ENCODE measurements at regions not wholly inside any gene's neighbourhood (a gene's known extent, or its start where the extent isn't known, plus 50 kb on each side); places are given as distances from the start of the nearest gene placed in this dataset.

DNA sequence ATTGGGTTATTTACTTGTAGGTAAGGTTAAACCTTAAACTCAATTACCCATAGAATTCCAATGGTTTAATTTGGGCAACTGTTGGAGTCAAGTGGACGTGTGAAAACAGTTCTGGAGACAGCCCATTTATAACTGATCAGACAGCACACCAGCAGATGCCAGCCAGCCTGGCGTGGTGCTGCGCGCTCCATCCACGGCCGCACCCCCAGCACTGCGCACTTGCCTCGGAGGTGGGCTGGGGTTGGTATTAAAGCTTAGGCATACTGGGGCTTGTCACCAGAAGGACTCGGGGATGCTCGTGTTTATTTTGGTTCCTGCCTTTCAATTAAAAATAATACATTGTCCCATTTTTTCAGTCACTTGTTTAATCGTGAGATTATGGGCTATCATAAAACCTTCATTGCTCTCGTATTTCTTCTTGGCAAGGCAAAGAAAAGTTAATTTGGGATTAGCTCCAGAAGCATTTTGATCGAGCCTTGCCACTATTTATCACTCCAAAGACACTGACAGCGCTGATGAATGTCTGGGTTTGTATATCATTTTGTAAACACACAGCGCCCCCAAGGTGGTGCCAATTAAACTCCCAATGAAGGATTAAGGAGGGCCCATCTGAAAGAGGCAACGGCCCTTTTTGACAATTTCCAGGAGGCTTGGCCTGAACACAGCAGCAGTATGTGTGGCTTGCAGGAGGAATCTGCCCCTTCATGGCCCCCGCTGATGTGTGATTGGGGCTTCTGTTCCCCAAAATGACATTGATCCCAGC is 204.5 kb upstream of the CXCL12 start:
- Histone ChIP-seq H3K4me3 (ENCODE audit: control insufficient read depth in 1 of 2, extremely low read depth in 1 of 2, low read length in 1 of 2) (no peak overlapping the region), H3K9me3 (no peaks in the 10 kb centered on the region), H3K27me3 (replicated peaks in 1 of 2; ENCODE audit: control insufficient read depth in 2 of 2, extremely low read depth in 1 of 2, insufficient read depth in 2 of 2, low read length in 1 of 2) (peaks cover 0 to 10% of the 10 kb centered on the region in 2 experiments), H3K4me1 (ENCODE audit: control insufficient read depth in 1 of 2, extremely low read depth in 1 of 2, insufficient read depth in 2 of 2, low read length in 2 of 2) (no peaks in the 10 kb centered on the region), H3K36me3 (ENCODE audit: control insufficient read depth in 2 of 2, extremely low read depth in 1 of 2, insufficient read depth in 1 of 2, low read length in 1 of 2) (no peaks in the 10 kb centered on the region), H3K27ac (ENCODE audit: low read length) (no peak overlapping the region)
- DNase-seq = no peak
- H3K9me3 Mint-ChIP-seq = no peaks in the 10 kb centered on the region
- peaks cover 10 to 14% of the 10 kb centered on the region in 2 donors for H3K27me3 Mint-ChIP-seq
- no peaks in the 10 kb centered on the region for H3K36me3 Mint-ChIP-seq
- no peaks in the 10 kb centered on the region for H3K4me1 Mint-ChIP-seq
- no peak overlapping the region for H3K4me3 Mint-ChIP-seq
- no peak overlapping the region for H3K27ac Mint-ChIP-seq
- ATAC-seq (replicated peaks in 1 of 4) = no peak
- 81% methylated on average over 13 of the region's 17 CpGs for WGBS (ENCODE audit: insufficient coverage)
- POLR2A ChIA-PET = no interaction called here
- CTCF ChIA-PET = no interaction called here

DNA sequence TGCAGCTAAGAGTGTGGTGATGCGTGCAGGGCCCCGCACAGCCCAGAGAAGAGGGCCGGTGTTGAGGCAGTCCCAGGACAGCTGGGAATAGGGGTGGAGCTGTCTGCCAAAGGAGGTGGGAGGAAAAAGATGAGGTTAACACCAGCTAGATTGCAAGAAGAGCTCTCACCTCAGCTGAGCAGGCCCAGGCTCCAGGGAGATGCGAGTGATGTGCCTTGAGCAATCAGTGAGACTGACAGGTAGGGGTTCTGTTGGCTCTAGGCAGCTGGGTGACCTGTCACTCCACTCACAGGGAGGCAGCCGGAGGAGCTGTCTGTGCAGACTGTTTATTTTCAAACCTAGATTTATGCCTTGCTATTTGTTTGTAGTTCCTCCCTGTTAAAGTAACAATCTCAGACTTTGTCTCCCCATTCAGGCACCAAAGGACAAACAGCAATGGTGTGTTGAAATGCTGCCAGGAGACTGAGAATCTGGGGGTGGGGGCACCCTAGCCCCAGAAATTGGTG is 205.1 kb upstream of the CXCL12 start:
- no peak overlapping the region for H3K4me3 ChIP-seq (ENCODE audit: control insufficient read depth in 1 of 2, extremely low read depth in 1 of 2, low read length in 1 of 2)
- H3K27ac ChIP-seq (ENCODE audit: low read length) = no peak overlapping the region
- 86% methylated on average over 4 of the region's 5 CpGs for WGBS (ENCODE audit: insufficient coverage)
- no peaks in the 10 kb centered on the region for H3K9me3 Mint-ChIP-seq
- peaks cover 12 to 14% of the 10 kb centered on the region in 2 donors for H3K27me3 Mint-ChIP-seq
- ATAC-seq (replicated peaks in 1 of 4) (no peak), DNase-seq (no peak)
- no peaks in the 10 kb centered on the region for H3K4me1 ChIP-seq (ENCODE audit: control insufficient read depth in 1 of 2, extremely low read depth in 1 of 2, insufficient read depth in 2 of 2, low read length in 2 of 2)
- ChIA-PET POLR2A (no interaction called here), CTCF (no interaction called here)
- H3K4me1 Mint-ChIP-seq = no peaks in the 10 kb centered on the region
- H3K36me3 ChIP-seq (ENCODE audit: control insufficient read depth in 2 of 2, extremely low read depth in 1 of 2, insufficient read depth in 1 of 2, low read length in 1 of 2) = no peaks in the 10 kb centered on the region
- H3K4me3 Mint-ChIP-seq = no peak overlapping the region
- no peak overlapping the region for H3K27ac Mint-ChIP-seq
- H3K9me3 ChIP-seq = no peaks in the 10 kb centered on the region
- no peaks in the 10 kb centered on the region for H3K36me3 Mint-ChIP-seq
- H3K27me3 ChIP-seq (replicated peaks in 1 of 2; ENCODE audit: control insufficient read depth in 2 of 2, extremely low read depth in 1 of 2, insufficient read depth in 2 of 2, low read length in 1 of 2) = peaks cover 0 to 14% of the 10 kb centered on the region in 2 experiments

DNA sequence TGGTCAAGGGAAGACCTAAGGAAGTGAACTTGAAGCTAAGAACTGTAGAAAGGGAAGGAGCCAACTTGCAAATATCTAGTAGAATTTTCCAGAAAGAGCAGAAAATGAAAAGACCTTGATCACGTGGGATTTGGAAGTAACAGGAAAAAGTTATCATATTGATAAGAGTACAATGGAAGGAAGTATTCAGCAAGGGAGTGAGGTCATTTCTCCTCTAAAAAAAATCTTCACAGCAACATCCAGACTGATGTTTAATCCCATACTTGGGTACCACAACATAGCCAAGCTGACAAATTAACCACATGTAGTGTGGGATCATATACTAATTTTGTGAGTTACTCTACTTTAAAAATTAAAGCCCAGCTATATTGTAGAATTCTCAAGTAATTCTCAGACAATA is 207.0 kb upstream of the CXCL12 start:
- no peaks in the 10 kb centered on the region for H3K36me3 Mint-ChIP-seq
- H3K27ac ChIP-seq (ENCODE audit: low read length) = no peak overlapping the region
- H3K4me1 ChIP-seq (ENCODE audit: control insufficient read depth in 1 of 2, extremely low read depth in 1 of 2, insufficient read depth in 2 of 2, low read length in 2 of 2) = no peaks in the 10 kb centered on the region
- WGBS (ENCODE audit: insufficient coverage) = no CpG with 5 or more reads among the region's 1 CpG
- no peak overlapping the region for H3K27ac Mint-ChIP-seq
- no peak for DNase-seq
- H3K27me3 ChIP-seq (replicated peaks in 1 of 2; ENCODE audit: control insufficient read depth in 2 of 2, extremely low read depth in 1 of 2, insufficient read depth in 2 of 2, low read length in 1 of 2) = peaks cover 0 to 14% of the 10 kb centered on the region in 2 experiments
- H3K4me3 Mint-ChIP-seq = no peak overlapping the region
- ChIA-PET POLR2A (no interaction called here), CTCF (no interaction called here)
- no peaks in the 10 kb centered on the region for H3K36me3 ChIP-seq (ENCODE audit: control insufficient read depth in 2 of 2, extremely low read depth in 1 of 2, insufficient read depth in 1 of 2, low read length in 1 of 2)
- no peak for ATAC-seq (replicated peaks in 1 of 4)
- peaks cover 0 to 2% (median 0%) of the 10 kb centered on the region in 3 donors for H3K9me3 Mint-ChIP-seq
- no peak overlapping the region for H3K4me3 ChIP-seq (ENCODE audit: control insufficient read depth in 1 of 2, extremely low read depth in 1 of 2, low read length in 1 of 2)
- H3K4me1 Mint-ChIP-seq = no peaks in the 10 kb centered on the region
- peaks cover 12 to 14% of the 10 kb centered on the region in 2 donors for H3K27me3 Mint-ChIP-seq
- no peaks in the 10 kb centered on the region for H3K9me3 ChIP-seq

DNA sequence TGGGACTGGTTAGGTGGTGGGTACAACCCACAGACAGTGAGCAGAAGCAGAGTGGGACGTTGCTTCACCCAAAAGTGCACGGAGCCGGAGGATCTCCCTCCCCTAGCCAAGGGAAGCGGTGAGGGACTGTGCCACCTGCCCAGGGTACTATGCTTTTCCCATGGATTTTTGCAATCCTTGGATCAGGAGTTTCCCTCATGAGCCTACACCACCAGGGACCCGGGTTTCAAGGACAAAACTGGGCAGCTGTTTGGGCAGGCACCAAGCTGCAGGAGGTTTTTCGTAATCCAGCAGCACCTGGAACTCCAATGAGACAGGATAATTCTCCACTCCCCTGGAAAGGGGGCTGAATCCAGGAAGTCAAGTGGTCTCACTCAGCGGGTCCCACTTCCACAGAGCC is 209.1 kb upstream of the CXCL12 start:
- H3K4me3 Mint-ChIP-seq = no peak overlapping the region
- 75% methylated on average over 5 of the region's 7 CpGs for WGBS (ENCODE audit: insufficient coverage)
- no peaks in the 10 kb centered on the region for H3K9me3 ChIP-seq
- no peak overlapping the region for H3K27ac ChIP-seq (ENCODE audit: low read length)
- ChIA-PET CTCF (no interaction called here), POLR2A (no interaction called here)
- no peak for DNase-seq
- no peaks in the 10 kb centered on the region for H3K36me3 ChIP-seq (ENCODE audit: control insufficient read depth in 2 of 2, extremely low read depth in 1 of 2, insufficient read depth in 1 of 2, low read length in 1 of 2)
- no peaks in the 10 kb centered on the region for H3K36me3 Mint-ChIP-seq
- H3K27me3 Mint-ChIP-seq = peaks cover 12 to 14% of the 10 kb centered on the region in 2 donors
- peaks cover 0 to 14% of the 10 kb centered on the region in 2 experiments for H3K27me3 ChIP-seq (replicated peaks in 1 of 2; ENCODE audit: control insufficient read depth in 2 of 2, extremely low read depth in 1 of 2, insufficient read depth in 2 of 2, low read length in 1 of 2)
- no peaks in the 10 kb centered on the region for H3K4me1 ChIP-seq (ENCODE audit: control insufficient read depth in 1 of 2, extremely low read depth in 1 of 2, insufficient read depth in 2 of 2, low read length in 2 of 2)
- H3K4me3 ChIP-seq (ENCODE audit: control insufficient read depth in 1 of 2, extremely low read depth in 1 of 2, low read length in 1 of 2) = no peak overlapping the region
- no peaks in the 10 kb centered on the region for H3K4me1 Mint-ChIP-seq
- ATAC-seq (replicated peaks in 1 of 4) = no peak
- H3K27ac Mint-ChIP-seq = no peak overlapping the region
- peaks cover 0 to 6% (median 0%) of the 10 kb centered on the region in 3 donors for H3K9me3 Mint-ChIP-seq

DNA sequence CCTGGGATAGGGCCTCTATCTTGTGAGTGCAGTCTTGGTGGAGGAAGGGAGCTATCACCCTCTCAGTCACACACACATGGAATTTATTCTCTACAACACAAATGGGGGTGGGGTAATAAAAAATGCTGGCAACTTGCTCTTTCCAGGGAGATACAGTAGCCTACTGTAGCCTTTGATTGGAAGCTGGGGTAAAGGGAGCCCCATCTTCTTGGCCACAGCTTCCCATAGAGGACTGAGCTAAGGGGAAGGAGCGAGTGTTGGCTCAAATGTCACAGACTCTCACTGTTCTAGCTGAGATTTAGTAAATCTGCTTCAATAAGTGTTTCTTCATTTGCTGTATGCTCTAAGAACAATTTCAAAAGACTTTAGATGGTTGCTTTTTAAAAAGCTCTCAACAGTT is 222.2 kb upstream of the CXCL12 start:
- Histone ChIP-seq H3K27me3 (replicated peaks in 1 of 2; ENCODE audit: control insufficient read depth in 2 of 2, extremely low read depth in 1 of 2, insufficient read depth in 2 of 2, low read length in 1 of 2) (peaks cover 0 to 2% of the 10 kb centered on the region in 2 experiments), H3K27ac (ENCODE audit: low read length) (no peak overlapping the region), H3K4me1 (ENCODE audit: control insufficient read depth in 1 of 2, extremely low read depth in 1 of 2, insufficient read depth in 2 of 2, low read length in 2 of 2) (no peaks in the 10 kb centered on the region), H3K4me3 (ENCODE audit: control insufficient read depth in 1 of 2, extremely low read depth in 1 of 2, low read length in 1 of 2) (no peak overlapping the region), H3K9me3 (no peaks in the 10 kb centered on the region), H3K36me3 (ENCODE audit: control insufficient read depth in 2 of 2, extremely low read depth in 1 of 2, insufficient read depth in 1 of 2, low read length in 1 of 2) (no peaks in the 10 kb centered on the region)
- ChIA-PET CTCF (no interaction called here), POLR2A (no interaction called here)
- ATAC-seq (replicated peaks in 1 of 4) (no peak), DNase-seq (no peak)
- no peaks in the 10 kb centered on the region for H3K9me3 Mint-ChIP-seq
- H3K36me3 Mint-ChIP-seq = no peaks in the 10 kb centered on the region
- no peaks in the 10 kb centered on the region for H3K4me1 Mint-ChIP-seq
- H3K27me3 Mint-ChIP-seq = peaks cover 7 to 16% of the 10 kb centered on the region in 2 donors
- no CpG with 5 or more reads among the region's 1 CpG for WGBS (ENCODE audit: insufficient coverage)
- no peak overlapping the region for H3K4me3 Mint-ChIP-seq
- H3K27ac Mint-ChIP-seq = no peak overlapping the region

DNA sequence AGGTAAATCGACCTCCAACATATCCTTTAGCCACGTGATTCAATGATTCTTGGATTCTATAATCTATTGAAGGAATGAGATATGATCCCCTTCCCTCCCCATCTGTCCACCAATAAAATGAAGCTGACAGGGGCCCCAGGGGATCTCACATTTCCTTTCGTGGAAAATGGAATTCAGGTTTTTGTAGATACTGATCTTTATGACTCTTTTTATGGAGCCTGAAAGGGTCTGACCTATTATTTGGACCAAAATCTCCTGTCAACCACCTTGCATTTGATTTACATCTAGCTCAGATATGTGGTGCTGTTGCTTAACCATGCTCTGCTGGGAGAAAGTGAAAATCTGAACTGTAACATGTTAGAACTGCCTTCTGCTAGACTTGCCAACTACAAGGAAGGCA is 234.0 kb upstream of the CXCL12 start:
- ATAC-seq (replicated peaks in 1 of 4) = no peak
- no peaks in the 10 kb centered on the region for H3K4me1 Mint-ChIP-seq
- Histone ChIP-seq H3K27me3 (replicated peaks in 1 of 2; ENCODE audit: control insufficient read depth in 2 of 2, extremely low read depth in 1 of 2, insufficient read depth in 2 of 2, low read length in 1 of 2) (no peaks in the 10 kb centered on the region), H3K9me3 (no peaks in the 10 kb centered on the region), H3K4me3 (ENCODE audit: control insufficient read depth in 1 of 2, extremely low read depth in 1 of 2, low read length in 1 of 2) (no peak overlapping the region), H3K4me1 (ENCODE audit: control insufficient read depth in 1 of 2, extremely low read depth in 1 of 2, insufficient read depth in 2 of 2, low read length in 2 of 2) (no peaks in the 10 kb centered on the region), H3K27ac (ENCODE audit: low read length) (no peak overlapping the region), H3K36me3 (ENCODE audit: control insufficient read depth in 2 of 2, extremely low read depth in 1 of 2, insufficient read depth in 1 of 2, low read length in 1 of 2) (no peaks in the 10 kb centered on the region)
- no peak overlapping the region for H3K27ac Mint-ChIP-seq
- CTCF ChIA-PET = no interaction called here
- H3K9me3 Mint-ChIP-seq = peaks cover 0 to 17% (median 5%) of the 10 kb centered on the region in 3 donors
- H3K4me3 Mint-ChIP-seq = no peak overlapping the region
- POLR2A ChIA-PET = no interaction called here
- WGBS (ENCODE audit: insufficient coverage) = no CpG with 5 or more reads among the region's 3 CpGs
- no peaks in the 10 kb centered on the region for H3K36me3 Mint-ChIP-seq
- no peak for DNase-seq
- H3K27me3 Mint-ChIP-seq = no peaks in the 10 kb centered on the region
